ENCODE measurements at regions not wholly inside any gene's neighbourhood (a gene's known extent, or its start where the extent isn't known, plus 50 kb on each side); places are given as distances from the start of the nearest gene placed in this dataset.
"Not testable (repeated sequence)": the region's sequence is repeated elsewhere in the genome, so short reads cannot be mapped to it uniquely, and the experiment has no call there.

- no peak for FAIRE-seq
Observed at GRCh38 chr4:189843413-189844009, 97.2 kb upstream of the FRG1 start.

GRCh38 chr4:189845145-189845846, 95.4 kb upstream of the FRG1 start:
- no peak for FAIRE-seq
- DNase-seq (ENCODE audit: extremely low spot score, insufficient read length, low read depth): no peak

More at GRCh38 chr4:189843413-189844009, 97.2 kb upstream of the FRG1 start:
- no peak for DNase-seq (ENCODE audit: extremely low spot score, insufficient read length, low read depth)

- not testable (repeated sequence) for FAIRE-seq; DNase-seq (ENCODE audit: extremely low spot score, insufficient read length, low read depth)
Observed at GRCh38 chr4:189846094-189846493, 94.6 kb upstream of the FRG1 start.

- not testable (repeated sequence) for DNase-seq (ENCODE audit: extremely low spot score, insufficient read length, low read depth); FAIRE-seq
Observed at GRCh38 chr4:189846608-189847007, 94.1 kb upstream of the FRG1 start.

GRCh38 chr4:189848672-189849071, 92.0 kb upstream of the FRG1 start:
- DNase-seq (ENCODE audit: extremely low spot score, insufficient read length, low read depth): not testable (repeated sequence)

GRCh38 chr4:189850239-189850856, 90.3 kb upstream of the FRG1 start:
- no peak for FAIRE-seq
- DNase-seq (ENCODE audit: extremely low spot score, insufficient read length, low read depth): no peak

More at GRCh38 chr4:189848672-189849071, 92.0 kb upstream of the FRG1 start:
- not testable (repeated sequence) for FAIRE-seq

GRCh38 chr4:189858435-189858834, 82.2 kb upstream of the FRG1 start:
- DNase-seq (ENCODE audit: extremely low spot score, insufficient read length, low read depth) (no peak), FAIRE-seq (peak; percentile 63)

GRCh38 chr4:189861101-189861500, 79.6 kb upstream of the FRG1 start:
- FAIRE-seq (no peak), DNase-seq (ENCODE audit: extremely low spot score, insufficient read length, low read depth) (no peak)

GRCh38 chr4:189869236-189869635, 71.4 kb upstream of the FRG1 start:
- DNase-seq (ENCODE audit: extremely low spot score, insufficient read length, low read depth) (no peak), FAIRE-seq (no peak)

- DNase-seq (ENCODE audit: extremely low spot score, insufficient read length, low read depth) (no peak), FAIRE-seq (no peak)
Observed at GRCh38 chr4:189870511-189871234, 70.0 kb upstream of the FRG1 start.

- no peak for FAIRE-seq
Observed at GRCh38 chr4:189874591-189874990, 66.1 kb upstream of the FRG1 start.

GRCh38 chr4:189881190-189881589, 59.5 kb upstream of the FRG1 start:
- not testable (repeated sequence) for FAIRE-seq; DNase-seq (ENCODE audit: extremely low spot score, insufficient read length, low read depth)

More at GRCh38 chr4:189874591-189874990, 66.1 kb upstream of the FRG1 start:
- DNase-seq (ENCODE audit: extremely low spot score, insufficient read length, low read depth): no peak

GRCh38 chr4:189888407-189888806, 52.3 kb upstream of the FRG1 start:
- FAIRE-seq; DNase-seq (ENCODE audit: extremely low spot score, insufficient read length, low read depth): not testable (repeated sequence)
